ENCODE measurements at regions not wholly inside any gene's neighbourhood (a gene's known extent, or its start where the extent isn't known, plus 50 kb on each side); places are given as distances from the start of the nearest gene placed in this dataset.

GRCh38 chr5:8094304-8094703, 225.4 kb downstream of the MTRR start:
- Histone ChIP-seq H3K4me2 (ENCODE audit: low read length) (no peak overlapping the region), H3K36me3 (ENCODE audit: insufficient read depth, low read length) (no peaks in the 10 kb centered on the region), H3K9me3 (ENCODE audit: low read length) (no peaks in the 10 kb centered on the region), H3K27ac (ENCODE audit: low read depth, low read length, poor library complexity, severe bottlenecking) (no peak overlapping the region), H2AFZ (ENCODE audit: low read length) (no peak overlapping the region), H4K20me1 (ENCODE audit: insufficient read depth, low read length) (no peaks in the 10 kb centered on the region), H3K4me3 (ENCODE audit: low read depth, low read length, poor library complexity, severe bottlenecking) (no peak overlapping the region), H3K4me1 (ENCODE audit: insufficient read depth, low read length, poor library complexity, severe bottlenecking) (no peaks in the 10 kb centered on the region), H3K9me2 (ENCODE audit: insufficient read depth, low read length) (no peaks in the 10 kb centered on the region), H3K79me2 (ENCODE audit: insufficient read depth, low read depth, low read length) (no peaks in the 10 kb centered on the region)
- ChIA-PET POLR2A (no interaction called here), CTCF (ENCODE audit: unreplicated experiment) (no interaction called here)
- no peak for DNase-seq (ENCODE audit: low spot score)
- intact Hi-C loops (cut with micrococcal nuclease; ENCODE audit: unreplicated experiment) = no loop called here
- BruUV-seq (replicated peaks) = no TSS peak
- TF ChIP-seq EZH2phosphoT487 (IDR thresholded peaks at IDR 0.05; ENCODE audit: borderline replicate concordance, low read depth, low read length) = no peak
- TF ChIP-seq CTCF (conservative IDR thresholded peaks at IDR 0.05; ENCODE audit: low read length) = no peak

- H4K20me1 ChIP-seq (ENCODE audit: insufficient read depth, low read length) = no peaks in the 10 kb centered on the region
- H3K27ac ChIP-seq (ENCODE audit: low read depth, low read length, poor library complexity, severe bottlenecking) = no peak overlapping the region
- H3K79me2 ChIP-seq (ENCODE audit: insufficient read depth, low read depth, low read length) = no peaks in the 10 kb centered on the region
- no peaks in the 10 kb centered on the region for H3K36me3 ChIP-seq (ENCODE audit: insufficient read depth, low read length)
- H2AFZ ChIP-seq (ENCODE audit: low read length) = no peak overlapping the region
- H3K4me3 ChIP-seq (ENCODE audit: low read depth, low read length, poor library complexity, severe bottlenecking) = no peak overlapping the region
- no peak for TF ChIP-seq EZH2phosphoT487 (IDR thresholded peaks at IDR 0.05; ENCODE audit: borderline replicate concordance, low read depth, low read length)
- no peak for TF ChIP-seq CTCF (conservative IDR thresholded peaks at IDR 0.05; ENCODE audit: low read length)
- no peaks in the 10 kb centered on the region for H3K9me3 ChIP-seq (ENCODE audit: low read length)
- no peaks in the 10 kb centered on the region for H3K9me2 ChIP-seq (ENCODE audit: insufficient read depth, low read length)
- H3K4me2 ChIP-seq (ENCODE audit: low read length) = no peak overlapping the region
- H3K4me1 ChIP-seq (ENCODE audit: insufficient read depth, low read length, poor library complexity, severe bottlenecking) = no peaks in the 10 kb centered on the region
- BruUV-seq (replicated peaks) = no TSS peak
- ChIA-PET POLR2A (interaction anchor here (0.6 kb wide), 1 partner anchor 21 kb away, joined by 3 read pairs; no protein-coding TSS in a partner anchor), CTCF (ENCODE audit: unreplicated experiment) (no interaction called here)
- DNase-seq (ENCODE audit: low spot score) = no peak
- intact Hi-C loops (cut with micrococcal nuclease; ENCODE audit: unreplicated experiment) = no loop called here
Measured at GRCh38 chr5:8097146-8097545, 228.2 kb downstream of the MTRR start.

GRCh38 chr5:8098081-8098480, 229.1 kb downstream of the MTRR start:
- Histone ChIP-seq H4K20me1 (ENCODE audit: insufficient read depth, low read length) (no peaks in the 10 kb centered on the region), H3K9me2 (ENCODE audit: insufficient read depth, low read length) (no peaks in the 10 kb centered on the region), H3K9me3 (ENCODE audit: low read length) (no peaks in the 10 kb centered on the region), H3K4me1 (ENCODE audit: insufficient read depth, low read length, poor library complexity, severe bottlenecking) (no peaks in the 10 kb centered on the region), H3K36me3 (ENCODE audit: insufficient read depth, low read length) (no peaks in the 10 kb centered on the region), H3K4me3 (ENCODE audit: low read depth, low read length, poor library complexity, severe bottlenecking) (no peak overlapping the region), H3K79me2 (ENCODE audit: insufficient read depth, low read depth, low read length) (no peaks in the 10 kb centered on the region), H2AFZ (ENCODE audit: low read length) (no peak overlapping the region), H3K27ac (ENCODE audit: low read depth, low read length, poor library complexity, severe bottlenecking) (no peak overlapping the region), H3K4me2 (ENCODE audit: low read length) (no peak overlapping the region)
- no peak for TF ChIP-seq CTCF (conservative IDR thresholded peaks at IDR 0.05; ENCODE audit: low read length)
- TF ChIP-seq EZH2phosphoT487 (IDR thresholded peaks at IDR 0.05; ENCODE audit: borderline replicate concordance, low read depth, low read length) = no peak
- intact Hi-C loops (cut with micrococcal nuclease; ENCODE audit: unreplicated experiment) = no loop called here
- CTCF ChIA-PET (ENCODE audit: unreplicated experiment) = no interaction called here
- DNase-seq (ENCODE audit: low spot score) = no peak
- BruUV-seq (replicated peaks) = no TSS peak
- POLR2A ChIA-PET = interaction anchor here (0.6 to 0.8 kb wide), 2 partner anchors 12 to 13 kb away, joined by 3 to 4 read pairs; no protein-coding TSS in a partner anchor
